GM21423 (cell line): ENCODE measurements at regions not wholly inside any gene's neighbourhood (a gene's known extent, or its start where the extent isn't known, plus 50 kb on each side); places are given as distances from the start of the nearest gene placed in this dataset.
"Not testable (repeated sequence)": the region's sequence is repeated elsewhere in the genome, so short reads cannot be mapped to it uniquely, and the experiment has no call there.

Experiments
- ATAC-seq: cut with Tn5 transposase; IDR thresholded peaks from one replicate; pipeline ENCODE4 v1.9.1; 2021; ENCODE audit warnings: mild to moderate bottlenecking, moderate library complexity; ENCODE audit not compliant: unreplicated experiment

DNA sequence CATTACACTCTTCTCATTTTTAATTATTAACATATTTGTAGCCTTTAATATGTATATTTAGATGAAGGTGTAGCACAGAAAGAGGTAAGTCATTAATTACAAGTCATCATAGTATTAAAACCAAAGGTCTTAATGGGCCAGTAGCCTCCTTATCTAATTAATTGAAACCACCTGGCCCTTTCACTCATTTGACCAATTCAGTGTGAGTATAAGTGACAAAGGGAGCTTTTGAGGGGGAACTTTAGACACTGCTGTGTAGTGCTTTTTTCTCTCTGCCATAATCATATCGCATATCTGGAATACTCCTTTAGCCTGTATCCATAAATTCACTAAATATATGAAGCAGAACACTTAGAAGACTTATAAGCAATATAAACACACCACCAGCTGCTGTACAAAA, 562.9 kb upstream of the POT1 start:
- ATAC-seq: no peak

DNA sequence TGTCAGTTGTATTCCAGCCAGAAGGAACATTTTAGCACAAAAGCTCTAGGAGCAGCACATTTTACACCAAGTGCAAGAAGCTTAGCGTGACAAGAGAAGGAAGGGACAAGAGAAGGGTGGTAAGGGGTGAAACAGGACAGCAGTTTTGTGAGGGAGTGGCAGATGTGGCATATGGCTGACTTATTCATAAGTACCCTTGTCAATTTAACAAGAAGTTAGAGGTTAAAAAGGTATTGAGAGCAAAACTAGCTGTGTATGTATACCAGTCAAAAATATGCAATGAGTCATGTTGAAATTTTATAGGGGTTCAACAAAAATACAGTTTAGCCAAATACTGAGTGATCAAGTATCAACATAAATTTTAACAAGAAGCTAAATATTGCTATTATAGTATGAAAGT, 561.5 kb upstream of the POT1 start:
- no peak for ATAC-seq

DNA sequence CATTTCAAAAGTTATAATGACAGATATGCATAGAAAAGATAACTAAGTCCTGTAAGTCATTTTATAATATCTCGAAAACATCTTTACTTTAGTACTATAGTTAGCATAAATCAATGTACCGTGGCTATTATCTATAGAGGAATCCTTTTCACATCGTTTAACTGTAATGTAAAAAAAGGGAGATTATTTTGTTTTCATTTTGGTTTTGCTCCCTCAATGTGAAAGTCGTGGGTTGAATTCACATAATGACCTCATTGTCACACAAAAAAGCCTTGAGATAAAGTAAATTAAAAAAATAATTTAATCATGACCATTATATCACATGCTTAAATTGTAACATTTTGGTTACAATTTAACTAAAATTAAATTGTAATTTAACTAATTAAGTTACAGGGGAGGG, 560.5 kb upstream of the POT1 start:
- ATAC-seq: no peak

DNA sequence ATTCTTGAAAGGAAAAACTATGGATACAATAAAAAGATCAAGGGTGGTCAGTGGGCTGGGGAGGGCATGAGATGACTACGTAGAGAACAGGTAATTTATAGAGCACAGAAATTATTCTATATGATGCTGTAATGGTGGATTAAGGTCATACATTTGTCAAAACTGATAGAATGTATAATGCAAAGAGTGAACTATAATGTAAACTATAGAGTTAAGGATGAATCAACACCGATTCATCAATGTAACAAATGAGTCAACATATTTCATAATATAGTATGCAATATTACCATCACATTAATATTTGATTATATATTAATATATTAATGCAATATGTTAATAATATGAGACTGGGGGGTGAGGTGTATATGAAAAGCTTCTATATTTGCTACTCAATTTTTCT, 555.6 kb upstream of the POT1 start:
- no peak for ATAC-seq

DNA sequence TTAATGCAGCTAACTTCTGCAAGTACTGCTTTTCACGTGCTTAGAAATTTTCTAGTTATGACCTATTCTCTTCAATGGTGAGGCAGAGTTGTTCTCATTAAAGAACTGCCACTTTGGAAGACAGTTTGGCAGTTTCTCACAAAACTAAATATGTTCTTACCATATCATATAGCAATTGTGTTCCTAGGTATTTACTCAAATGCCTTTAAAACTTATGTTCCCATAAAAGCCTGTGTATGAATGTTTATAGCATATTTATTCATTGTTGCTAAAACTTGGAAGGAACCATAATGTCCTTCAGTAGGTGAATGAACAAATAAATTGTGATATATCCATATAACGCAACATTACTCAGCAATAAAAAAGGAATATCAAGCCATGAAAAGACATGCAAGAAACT, 555.1 kb upstream of the POT1 start:
- ATAC-seq: no peak

DNA sequence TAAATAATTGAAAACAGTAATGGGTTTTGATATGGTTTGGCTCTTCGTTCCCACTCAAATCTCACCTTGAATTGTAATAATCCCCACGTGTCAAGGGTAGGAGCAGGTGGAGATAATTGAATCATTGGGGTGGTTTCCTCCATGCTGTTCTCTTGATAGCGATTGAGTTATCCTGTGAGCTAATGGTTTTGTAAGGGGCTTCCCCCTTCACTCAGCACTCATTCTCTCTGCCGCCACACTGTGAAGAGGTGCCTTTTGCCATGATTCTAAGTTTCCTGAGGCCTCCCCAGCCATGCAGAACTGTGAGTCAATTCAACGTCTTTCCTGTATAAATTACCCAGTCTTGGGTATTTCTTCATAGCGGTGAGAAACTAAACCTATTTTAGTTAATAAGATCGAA, 551.7 kb upstream of the POT1 start:
- no peak for ATAC-seq

DNA sequence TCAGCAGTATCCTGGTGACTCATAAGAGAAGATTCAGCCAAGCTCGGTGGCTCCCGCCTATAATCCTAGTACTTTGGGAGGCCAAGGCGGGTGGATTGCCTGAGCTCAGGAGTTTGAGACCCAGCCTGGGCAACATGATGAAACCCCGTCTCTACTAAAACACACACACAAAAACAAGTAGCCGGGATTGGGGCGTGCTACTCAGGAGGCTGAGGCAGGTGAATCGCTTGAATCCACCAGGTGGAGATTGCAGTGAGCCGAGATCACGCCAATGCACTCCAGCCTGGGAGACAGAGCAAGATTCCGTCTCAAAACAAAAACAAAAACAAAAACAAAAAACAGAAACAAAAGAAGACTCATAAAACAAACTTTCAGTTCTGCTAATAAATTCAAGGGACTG, 551.1 kb upstream of the POT1 start:
- no peak for ATAC-seq

DNA sequence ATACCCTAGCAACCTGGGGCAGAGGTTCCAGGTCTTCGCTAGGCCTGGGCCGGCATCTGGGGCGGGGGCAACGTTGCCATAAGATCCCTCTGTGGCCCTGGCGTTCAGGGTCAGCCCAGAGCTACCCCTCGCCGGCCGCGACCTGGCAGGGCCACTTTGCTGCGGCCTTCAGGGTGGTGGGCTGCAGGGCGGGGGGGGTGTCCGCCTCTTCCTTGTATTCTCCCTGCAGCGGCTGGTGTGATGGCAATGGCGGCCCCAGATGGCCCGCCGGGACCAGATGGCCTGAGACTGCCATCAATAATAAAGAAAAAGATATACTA, 539.2 kb upstream of the POT1 start:
- ATAC-seq: no peak

DNA sequence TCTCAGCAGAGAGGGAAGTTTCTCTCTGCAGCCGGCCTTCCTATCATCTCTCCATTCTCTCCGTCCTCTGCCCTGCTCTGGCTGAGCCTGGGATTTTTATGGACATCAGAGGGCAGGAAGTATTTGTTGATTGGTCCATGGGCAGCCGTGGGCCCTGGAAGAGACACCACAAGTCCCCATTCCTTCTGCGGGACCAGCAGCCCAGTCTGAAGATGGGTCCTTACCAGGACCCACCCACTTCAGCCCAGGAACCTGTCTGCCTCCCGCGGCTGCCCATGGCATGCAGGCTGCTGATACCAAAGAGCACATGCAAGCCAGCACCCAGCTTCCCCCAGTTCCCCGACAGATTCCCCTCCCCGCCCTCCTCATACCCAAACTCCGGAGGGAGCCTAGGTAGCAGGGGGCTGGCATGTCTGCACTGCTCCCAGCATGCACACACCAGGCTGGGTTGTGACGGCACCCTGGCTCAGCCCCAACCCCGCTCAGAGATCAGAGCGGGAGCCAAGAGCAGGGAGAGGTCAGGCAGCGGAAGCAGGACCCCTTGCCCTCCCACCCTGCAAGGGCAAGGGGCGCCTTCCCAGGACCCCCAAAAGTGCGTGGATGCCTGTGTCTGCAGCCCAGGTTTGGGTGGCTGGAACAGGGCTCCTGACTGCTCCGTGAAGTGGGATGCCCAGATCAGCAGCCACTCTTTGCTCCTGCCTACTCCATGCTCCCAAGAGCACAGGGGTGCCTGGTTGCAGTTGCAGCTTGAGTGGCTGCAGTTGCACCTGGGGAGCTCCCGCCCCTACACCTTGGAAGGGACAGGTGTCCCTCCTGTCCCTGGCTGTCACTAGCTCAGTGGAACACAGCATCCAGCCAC, 538.6 kb upstream of the POT1 start:
- ATAC-seq: no peak

DNA sequence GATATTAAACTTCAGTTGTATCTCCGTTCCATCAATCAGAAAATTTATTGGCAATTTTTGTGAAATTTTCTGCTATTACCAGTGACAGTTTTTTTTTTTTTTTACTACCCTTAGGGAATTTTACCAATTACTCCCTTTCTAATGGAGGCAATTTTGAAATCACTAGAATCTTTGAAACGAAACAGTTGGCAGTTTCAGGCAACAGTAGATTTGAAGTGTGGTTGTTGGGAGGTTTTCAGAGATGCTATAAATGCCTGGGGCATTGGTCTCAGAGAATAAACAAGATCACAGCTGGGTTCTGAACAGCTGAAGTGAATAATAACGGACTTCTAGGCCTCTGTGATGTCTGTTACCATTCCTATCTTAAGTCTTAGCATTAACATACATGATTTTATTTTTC, 535.9 kb upstream of the POT1 start:
- ATAC-seq: no peak

DNA sequence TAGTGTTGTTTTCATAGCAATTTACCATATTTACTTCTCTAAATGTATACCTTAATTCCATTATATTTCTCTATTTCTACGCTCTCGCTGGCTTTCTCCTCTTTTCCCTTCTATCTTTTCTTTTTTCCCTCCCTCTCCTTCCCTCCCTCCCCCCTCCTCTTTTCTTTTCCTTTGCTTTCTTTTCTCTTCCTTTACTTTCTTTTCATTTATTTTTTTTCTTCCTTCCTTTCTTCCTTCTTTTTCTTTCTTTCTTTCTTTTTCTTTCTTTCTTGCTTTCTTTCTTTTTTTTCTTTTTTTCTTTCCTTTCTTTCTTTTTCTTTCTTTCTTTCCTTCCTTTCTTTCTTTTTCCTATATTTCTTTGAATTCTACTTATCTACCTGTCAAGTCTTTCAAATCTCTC, 533.0 kb upstream of the POT1 start:
- ATAC-seq: no peak

DNA sequence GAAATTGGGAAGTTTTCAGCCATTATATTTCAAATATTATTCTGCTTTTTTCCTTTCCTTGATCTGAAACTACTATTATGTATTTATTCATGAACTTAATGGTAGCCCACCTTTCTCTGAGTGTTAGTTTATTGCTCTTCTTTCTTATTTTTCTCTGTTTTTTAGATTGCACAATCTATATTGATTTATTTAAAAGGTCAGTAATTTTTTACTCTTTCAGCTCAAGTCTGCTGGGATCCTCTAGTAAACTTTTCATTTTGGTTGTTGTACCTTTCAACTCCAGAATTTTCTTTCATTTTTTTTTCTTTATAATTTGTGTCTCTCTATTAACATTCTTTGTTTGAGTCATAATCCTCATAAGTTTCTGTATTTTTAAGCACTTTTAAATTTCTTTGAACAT, 529.4 kb upstream of the POT1 start:
- ATAC-seq: no peak

DNA sequence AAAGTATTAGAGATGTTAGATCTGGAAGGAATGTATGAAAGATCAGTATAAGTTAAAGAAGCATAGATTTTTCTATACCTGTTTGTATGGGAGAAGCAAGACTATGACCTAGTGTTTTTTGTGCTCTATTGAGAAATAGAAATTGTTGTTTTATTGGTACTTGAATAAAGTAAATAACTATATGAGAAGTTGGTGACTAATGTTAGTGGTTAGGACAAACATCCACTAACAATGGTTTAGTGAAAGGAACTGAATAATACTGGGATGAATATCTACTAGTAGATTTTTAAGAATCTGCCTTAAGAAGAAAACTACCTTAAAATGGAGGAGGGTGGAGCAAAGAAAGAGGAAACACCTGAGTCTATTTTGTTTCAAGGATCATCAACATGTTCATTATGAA, 521.1 kb upstream of the POT1 start:
- ATAC-seq: no peak

DNA sequence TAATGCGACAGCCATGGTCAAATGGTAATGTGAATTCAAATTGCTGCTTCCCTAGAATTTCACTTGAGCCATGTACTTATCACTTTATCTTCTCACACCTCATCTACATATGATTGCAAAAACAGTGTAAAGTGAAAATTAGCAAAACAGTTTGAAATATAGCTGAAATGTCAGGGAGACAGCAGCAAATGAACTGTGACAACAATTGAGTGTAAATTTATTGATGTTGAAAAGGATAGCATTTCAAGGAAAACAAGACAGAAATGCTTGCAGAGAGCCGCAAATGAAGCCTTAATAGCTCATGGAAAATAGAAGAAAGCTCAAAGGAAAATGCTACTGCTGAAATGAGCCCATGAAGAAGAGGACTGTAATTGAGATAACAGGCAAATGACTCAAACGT, 516.2 kb upstream of the POT1 start:
- ATAC-seq: no peak

DNA sequence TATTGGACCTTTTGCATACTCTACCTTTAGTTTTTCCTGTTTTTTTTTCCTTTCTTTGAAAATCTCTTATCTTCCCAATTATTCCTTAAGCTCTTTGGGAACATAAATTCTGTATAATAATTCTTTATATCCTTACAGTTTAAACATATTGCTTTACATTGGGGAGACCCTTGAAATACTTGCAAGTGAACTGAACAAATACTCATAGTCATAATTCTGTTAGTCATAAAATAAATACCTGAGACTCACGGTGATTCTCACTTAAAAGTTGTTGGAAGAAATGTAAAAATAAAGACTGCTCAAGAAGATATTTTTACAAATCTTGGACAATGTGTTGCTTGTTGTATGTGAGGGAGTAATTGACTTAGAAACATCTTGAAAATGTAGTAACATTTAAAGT, 515.2 kb upstream of the POT1 start:
- ATAC-seq: no peak

DNA sequence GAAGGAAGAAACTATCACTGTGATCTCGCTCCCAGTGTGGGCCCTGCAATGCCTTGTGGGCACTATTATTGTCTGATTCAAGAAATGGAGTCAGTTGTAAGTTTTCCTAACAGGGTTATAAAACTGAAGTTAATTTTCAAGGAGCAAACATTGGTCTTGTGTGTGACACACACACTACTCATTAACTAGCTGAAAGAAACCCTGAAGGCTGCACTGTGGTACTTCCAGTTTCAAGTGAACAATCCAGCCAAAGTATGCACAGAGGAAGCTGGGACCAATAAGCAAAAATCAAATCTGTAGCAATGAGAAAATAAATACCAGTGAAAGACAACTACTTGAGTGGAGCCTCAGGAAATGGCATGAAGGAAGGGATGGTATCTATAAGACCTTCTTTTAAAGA, 506.6 kb upstream of the POT1 start:
- ATAC-seq: no peak

DNA sequence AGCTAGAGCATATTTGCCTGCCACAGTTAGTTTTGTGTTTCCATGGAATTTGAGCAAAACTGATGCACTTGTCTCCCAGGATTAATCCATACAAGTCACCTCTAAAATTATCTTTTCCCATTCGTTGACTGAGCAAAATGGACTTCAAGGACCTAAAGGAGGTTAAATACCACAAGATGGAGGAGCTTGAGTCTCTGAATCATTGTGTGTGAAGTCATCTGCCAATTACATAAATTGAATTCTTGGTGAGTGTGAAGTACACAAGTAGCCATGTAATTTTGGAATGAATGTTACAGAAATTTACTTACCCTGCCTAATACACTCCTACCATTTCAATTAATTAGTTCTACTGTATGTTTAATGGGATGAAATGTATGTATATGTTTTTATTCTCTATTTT, 501.7 kb upstream of the POT1 start:
- no peak for ATAC-seq

DNA sequence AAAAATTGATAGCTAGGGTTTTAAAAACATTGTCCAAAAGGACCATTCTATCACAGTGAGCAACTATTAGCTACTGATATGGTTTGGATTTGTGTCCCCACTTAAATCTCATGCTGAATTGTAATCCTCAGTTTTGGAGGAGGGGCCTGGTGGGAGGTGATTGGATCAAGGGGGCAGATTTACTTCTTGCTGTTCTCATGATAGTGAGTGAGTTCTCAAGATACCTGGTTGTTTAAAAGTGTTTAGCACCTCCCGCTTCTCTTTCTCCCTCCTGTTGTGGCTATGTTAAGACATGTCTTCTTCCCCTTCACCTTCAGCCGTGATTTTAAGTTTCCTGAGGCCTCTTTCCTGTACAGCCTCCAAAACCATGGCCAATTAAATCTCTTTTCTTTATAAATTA, 500.4 kb upstream of the POT1 start:
- no peak for ATAC-seq

DNA sequence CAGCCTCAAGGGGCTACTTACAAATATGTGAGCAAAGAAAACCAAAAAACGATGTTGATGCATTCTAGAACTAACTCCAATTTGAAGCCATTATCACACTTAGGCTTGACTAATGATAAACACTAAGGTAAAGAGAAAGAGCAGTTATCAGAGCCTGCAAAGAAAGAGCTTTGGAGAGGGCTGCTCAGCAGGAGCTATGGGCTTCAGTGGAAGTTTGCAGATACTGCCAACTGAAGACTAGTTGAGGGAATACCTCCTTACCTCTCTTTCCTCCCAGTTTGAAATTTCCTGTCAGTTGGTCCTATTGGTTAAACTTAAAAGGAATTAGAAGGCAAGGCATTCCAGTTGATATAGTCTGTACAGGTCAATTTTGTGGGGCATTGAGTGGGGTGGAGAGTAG, 498.1 kb upstream of the POT1 start:
- no peak for ATAC-seq

DNA sequence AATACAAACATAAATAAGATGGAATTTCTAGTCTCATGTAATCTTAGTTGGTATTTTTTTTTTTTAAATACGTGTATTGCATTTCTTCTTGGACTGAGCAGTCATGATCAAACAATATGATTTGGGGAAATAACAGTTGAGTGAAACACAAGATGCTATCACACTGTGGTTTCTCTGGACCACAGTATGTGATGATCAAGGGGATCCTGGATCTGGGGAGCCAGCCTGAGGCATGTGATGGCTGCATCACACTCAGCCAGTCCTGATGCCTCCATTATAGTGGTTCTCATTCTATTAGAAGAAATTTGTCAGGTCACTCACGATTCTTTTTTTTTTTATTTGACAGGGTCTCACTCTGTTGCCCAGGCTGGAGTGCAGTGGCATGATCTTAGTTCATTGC, 495.9 kb upstream of the POT1 start:
- ATAC-seq: no peak

DNA sequence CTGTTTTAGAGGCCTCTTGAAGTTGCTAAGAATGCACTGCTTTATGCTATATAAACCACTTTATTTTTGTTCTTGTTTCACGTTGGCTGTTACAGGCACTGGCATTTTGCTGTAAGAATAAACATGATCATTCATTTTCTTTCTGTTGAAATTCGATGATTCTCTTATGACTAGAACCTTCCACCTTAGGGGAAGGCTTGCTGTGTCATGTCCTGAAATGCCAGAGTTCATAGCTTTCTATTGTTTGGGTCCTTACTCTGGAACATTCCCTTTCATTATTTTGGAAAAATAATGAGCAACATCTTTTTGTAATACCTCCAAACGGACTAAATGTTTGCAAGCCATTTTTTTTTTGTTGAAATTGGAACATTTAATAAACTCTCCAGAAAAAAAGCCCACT, 495.1 kb upstream of the POT1 start:
- ATAC-seq: no peak

DNA sequence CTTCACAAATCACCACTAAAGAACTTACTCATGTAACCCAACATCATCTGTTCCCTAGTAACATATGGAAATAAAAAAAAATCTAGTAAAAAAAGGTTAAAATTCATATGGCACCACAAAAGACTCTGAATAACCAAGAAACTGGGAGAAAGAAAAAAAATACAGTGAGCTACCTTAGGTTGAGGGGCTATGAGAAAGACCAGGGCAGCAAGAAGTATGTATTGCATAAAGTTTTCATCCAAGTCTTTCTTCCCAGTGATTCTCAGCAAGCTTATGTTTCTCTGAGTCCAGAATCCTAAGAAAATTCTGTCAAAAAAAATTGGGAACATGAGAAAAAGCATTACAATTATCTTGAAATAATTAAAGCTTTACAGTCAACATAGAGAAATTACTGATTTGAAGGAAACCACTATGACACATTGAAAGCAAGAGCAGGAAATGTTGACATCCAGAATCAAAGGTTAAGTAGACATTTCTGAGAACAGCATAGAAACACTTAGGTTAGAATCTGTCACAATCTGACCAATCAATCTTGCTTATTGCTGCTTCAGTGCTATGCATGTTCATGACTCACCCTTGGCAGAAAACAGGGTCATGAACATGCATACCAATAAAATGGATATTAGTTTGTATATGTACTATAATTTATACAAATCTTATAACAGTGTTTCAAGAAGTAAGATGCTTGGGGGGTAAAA, 494.0 kb upstream of the POT1 start:
- ATAC-seq: no peak

DNA sequence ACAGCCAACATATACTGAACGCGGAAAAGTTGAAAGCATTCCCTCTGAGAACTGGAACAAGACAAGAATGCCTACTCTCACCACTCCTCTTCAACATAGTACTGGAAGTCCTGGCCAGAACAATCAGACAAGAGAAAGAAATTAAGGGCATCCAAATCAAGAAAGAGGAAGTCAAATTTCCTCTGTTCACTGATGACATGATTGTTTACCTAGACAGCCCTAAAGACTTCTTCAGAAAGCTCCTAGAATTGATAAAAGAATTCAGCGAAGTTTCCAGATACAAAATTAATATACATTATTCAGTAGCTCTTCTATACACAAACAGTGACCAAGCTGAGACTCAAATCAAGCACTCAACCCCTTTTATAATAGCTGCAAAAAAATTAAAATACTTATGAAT, 491.8 kb upstream of the POT1 start:
- not testable (repeated sequence) for ATAC-seq
